Peyer's patch (tissue), 4 donors: ENCODE measurements at regions not wholly inside any gene's neighbourhood (a gene's known extent, or its start where the extent isn't known, plus 50 kb on each side); places are given as distances from the start of the nearest gene placed in this dataset.

Experiments used
- POLR2A ChIP-seq, 2 donors: fragments of 450-650 bp; IDR thresholded peaks; one replicate each; pipeline ENCODE4 v1.5.1; 2017; ENCODE audit warnings: antibody characterized with exemption in 2 of 2, mild to moderate bottlenecking in 2 of 2, moderate library complexity in 2 of 2
- TF ChIP-seq, protein P1 (sequence below), 6 experiments: fragments of 450-650 bp in 4 of 6; fragments of 200-600 bp in 2 of 6; sonication (generic) in 1 of 6; IDR thresholded peaks; one replicate each; pipeline ENCODE4 v1.5.1; 2017 to 2019; ENCODE audit warnings: antibody characterized with exemption in 6 of 6, mild to moderate bottlenecking in 3 of 6, moderate library complexity in 1 of 6

GRCh38 chr7:9782275-9782674 is 1191.4 kb upstream of the PHF14 start:
- TF ChIP-seq, protein P1, sequence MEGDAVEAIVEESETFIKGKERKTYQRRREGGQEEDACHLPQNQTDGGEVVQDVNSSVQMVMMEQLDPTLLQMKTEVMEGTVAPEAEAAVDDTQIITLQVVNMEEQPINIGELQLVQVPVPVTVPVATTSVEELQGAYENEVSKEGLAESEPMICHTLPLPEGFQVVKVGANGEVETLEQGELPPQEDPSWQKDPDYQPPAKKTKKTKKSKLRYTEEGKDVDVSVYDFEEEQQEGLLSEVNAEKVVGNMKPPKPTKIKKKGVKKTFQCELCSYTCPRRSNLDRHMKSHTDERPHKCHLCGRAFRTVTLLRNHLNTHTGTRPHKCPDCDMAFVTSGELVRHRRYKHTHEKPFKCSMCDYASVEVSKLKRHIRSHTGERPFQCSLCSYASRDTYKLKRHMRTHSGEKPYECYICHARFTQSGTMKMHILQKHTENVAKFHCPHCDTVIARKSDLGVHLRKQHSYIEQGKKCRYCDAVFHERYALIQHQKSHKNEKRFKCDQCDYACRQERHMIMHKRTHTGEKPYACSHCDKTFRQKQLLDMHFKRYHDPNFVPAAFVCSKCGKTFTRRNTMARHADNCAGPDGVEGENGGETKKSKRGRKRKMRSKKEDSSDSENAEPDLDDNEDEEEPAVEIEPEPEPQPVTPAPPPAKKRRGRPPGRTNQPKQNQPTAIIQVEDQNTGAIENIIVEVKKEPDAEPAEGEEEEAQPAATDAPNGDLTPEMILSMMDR (IDR thresholded peaks at IDR 0.05) = no peak
- no peak for TF ChIP-seq POLR2A (IDR thresholded peaks at IDR 0.05)
